ENCODE measurements at regions not wholly inside any gene's neighbourhood (a gene's known extent, or its start where the extent isn't known, plus 50 kb on each side); places are given as distances from the start of the nearest gene placed in this dataset.
"Not testable (repeated sequence)": the region's sequence is repeated elsewhere in the genome, so short reads cannot be mapped to it uniquely, and the experiment has no call there.

DNA sequence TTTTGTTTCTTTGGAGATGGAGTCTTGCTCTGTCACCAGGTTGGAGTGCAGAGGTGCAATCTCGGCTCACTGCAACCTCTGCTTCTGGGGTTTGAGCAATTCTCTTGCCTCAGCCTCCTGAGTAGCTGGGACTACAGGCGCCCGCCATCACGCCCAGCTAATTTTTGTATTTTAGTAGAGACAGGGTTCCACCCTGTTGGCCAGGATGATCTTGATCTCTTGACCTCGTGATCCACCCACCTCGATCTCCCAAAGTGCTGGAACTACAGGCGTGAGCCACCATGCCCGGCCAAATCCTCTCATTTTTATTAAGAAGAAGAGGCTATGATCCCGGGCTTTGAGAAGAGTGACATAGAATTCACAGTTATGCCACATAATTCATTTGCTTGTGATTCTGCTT lies 1178.4 kb downstream of the NSUN3 start:
- not testable (repeated sequence) for TF ChIP-seq POLR2A (IDR thresholded peaks at IDR 0.05)
- TF ChIP-seq, protein P1, sequence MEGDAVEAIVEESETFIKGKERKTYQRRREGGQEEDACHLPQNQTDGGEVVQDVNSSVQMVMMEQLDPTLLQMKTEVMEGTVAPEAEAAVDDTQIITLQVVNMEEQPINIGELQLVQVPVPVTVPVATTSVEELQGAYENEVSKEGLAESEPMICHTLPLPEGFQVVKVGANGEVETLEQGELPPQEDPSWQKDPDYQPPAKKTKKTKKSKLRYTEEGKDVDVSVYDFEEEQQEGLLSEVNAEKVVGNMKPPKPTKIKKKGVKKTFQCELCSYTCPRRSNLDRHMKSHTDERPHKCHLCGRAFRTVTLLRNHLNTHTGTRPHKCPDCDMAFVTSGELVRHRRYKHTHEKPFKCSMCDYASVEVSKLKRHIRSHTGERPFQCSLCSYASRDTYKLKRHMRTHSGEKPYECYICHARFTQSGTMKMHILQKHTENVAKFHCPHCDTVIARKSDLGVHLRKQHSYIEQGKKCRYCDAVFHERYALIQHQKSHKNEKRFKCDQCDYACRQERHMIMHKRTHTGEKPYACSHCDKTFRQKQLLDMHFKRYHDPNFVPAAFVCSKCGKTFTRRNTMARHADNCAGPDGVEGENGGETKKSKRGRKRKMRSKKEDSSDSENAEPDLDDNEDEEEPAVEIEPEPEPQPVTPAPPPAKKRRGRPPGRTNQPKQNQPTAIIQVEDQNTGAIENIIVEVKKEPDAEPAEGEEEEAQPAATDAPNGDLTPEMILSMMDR (IDR thresholded peaks at IDR 0.05), result not testable (repeated sequence)
